HEK293 (cell line): ENCODE measurements at regions not wholly inside any gene's neighbourhood (a gene's known extent, or its start where the extent isn't known, plus 50 kb on each side); places are given as distances from the start of the nearest gene placed in this dataset.

ENCODE experiments used
- KLF7 ChIP-seq: fragments of 450-650 bp; formaldehyde crosslinking; IDR thresholded peaks from 2 replicates; pipeline ENCODE4 v1.5.1; 2016; ENCODE audit warnings: missing biosample characterization, missing genetic modification characterization, borderline replicate concordance
- ZBTB1 ChIP-seq: fragments of 450-650 bp; formaldehyde crosslinking; IDR thresholded peaks from 2 replicates; pipeline ENCODE4 v1.5.1; 2016; ENCODE audit warnings: missing biosample characterization, missing genetic modification characterization
- ZNF121 ChIP-seq: fragments of 450-650 bp; formaldehyde crosslinking; IDR thresholded peaks from 2 replicates; pipeline ENCODE4 v1.5.1; 2016; ENCODE audit warnings: missing biosample characterization, missing genetic modification characterization
- ZNF521 ChIP-seq: fragments of 450-650 bp; formaldehyde crosslinking; IDR thresholded peaks from 2 replicates; pipeline ENCODE4 v1.5.1; 2017; ENCODE audit warnings: missing biosample characterization, mild to moderate bottlenecking, missing genetic modification characterization
- ZNF585B ChIP-seq: fragments of 450-650 bp; formaldehyde crosslinking; IDR thresholded peaks from 2 replicates; pipeline ENCODE4 v1.5.1; 2016; ENCODE audit warnings: missing biosample characterization, missing genetic modification characterization
- TF ChIP-seq, protein P1 (sequence below): fragments of 450-650 bp; formaldehyde crosslinking; IDR thresholded peaks from 2 replicates; pipeline ENCODE4 v1.5.1; 2016; ENCODE audit warnings: missing biosample characterization, missing genetic modification characterization

DNA sequence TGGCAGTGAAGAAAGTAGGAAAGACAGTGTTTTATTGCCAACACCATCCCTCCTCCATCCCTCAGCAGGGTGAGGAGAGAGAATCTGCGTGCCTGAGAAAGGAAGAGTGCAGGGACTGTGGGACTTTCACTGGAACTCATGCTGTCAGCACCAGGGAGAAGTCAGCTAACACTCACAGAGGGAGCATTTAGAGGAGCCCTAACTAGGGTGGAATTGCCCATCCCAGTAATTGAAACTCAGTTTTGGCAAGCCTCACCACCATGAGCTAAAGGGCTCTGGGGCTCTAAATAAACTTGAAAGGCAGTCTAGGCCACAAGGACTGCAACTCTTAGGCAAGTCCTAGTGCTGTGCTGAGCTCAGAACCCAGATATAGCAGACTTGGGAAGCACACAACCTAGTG lies 622.3 kb downstream of the SEMA5A start:
- no peak for TF ChIP-seq ZNF121 (tag by site-specific recombination)
- TF ChIP-seq, protein P1, sequence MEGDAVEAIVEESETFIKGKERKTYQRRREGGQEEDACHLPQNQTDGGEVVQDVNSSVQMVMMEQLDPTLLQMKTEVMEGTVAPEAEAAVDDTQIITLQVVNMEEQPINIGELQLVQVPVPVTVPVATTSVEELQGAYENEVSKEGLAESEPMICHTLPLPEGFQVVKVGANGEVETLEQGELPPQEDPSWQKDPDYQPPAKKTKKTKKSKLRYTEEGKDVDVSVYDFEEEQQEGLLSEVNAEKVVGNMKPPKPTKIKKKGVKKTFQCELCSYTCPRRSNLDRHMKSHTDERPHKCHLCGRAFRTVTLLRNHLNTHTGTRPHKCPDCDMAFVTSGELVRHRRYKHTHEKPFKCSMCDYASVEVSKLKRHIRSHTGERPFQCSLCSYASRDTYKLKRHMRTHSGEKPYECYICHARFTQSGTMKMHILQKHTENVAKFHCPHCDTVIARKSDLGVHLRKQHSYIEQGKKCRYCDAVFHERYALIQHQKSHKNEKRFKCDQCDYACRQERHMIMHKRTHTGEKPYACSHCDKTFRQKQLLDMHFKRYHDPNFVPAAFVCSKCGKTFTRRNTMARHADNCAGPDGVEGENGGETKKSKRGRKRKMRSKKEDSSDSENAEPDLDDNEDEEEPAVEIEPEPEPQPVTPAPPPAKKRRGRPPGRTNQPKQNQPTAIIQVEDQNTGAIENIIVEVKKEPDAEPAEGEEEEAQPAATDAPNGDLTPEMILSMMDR (tag by site-specific recombination), result no peak
- TF ChIP-seq ZBTB1 (tag by site-specific recombination), result no peak
- TF ChIP-seq ZNF521 (tag by site-specific recombination), result no peak
- no peak for TF ChIP-seq ZNF585B (tag by site-specific recombination)
- TF ChIP-seq KLF7, result no peak
